ENCODE measurements at regions not wholly inside any gene's neighbourhood (a gene's known extent, or its start where the extent isn't known, plus 50 kb on each side); places are given as distances from the start of the nearest gene placed in this dataset.

- no peak for TF ChIP-seq GATA2 (IDR thresholded peaks at IDR 0.05; ENCODE audit: low read depth, low read length)
- no peak for TF ChIP-seq GATA3 (IDR thresholded peaks at IDR 0.05; ENCODE audit: low read depth, low read length)
These were observed 59.6 kb upstream of the CYYR1 start for GRCh38 chr21:26632691-26633090.
